ENCODE measurements at regions not wholly inside any gene's neighbourhood (a gene's known extent, or its start where the extent isn't known, plus 50 kb on each side); places are given as distances from the start of the nearest gene placed in this dataset.

DNA sequence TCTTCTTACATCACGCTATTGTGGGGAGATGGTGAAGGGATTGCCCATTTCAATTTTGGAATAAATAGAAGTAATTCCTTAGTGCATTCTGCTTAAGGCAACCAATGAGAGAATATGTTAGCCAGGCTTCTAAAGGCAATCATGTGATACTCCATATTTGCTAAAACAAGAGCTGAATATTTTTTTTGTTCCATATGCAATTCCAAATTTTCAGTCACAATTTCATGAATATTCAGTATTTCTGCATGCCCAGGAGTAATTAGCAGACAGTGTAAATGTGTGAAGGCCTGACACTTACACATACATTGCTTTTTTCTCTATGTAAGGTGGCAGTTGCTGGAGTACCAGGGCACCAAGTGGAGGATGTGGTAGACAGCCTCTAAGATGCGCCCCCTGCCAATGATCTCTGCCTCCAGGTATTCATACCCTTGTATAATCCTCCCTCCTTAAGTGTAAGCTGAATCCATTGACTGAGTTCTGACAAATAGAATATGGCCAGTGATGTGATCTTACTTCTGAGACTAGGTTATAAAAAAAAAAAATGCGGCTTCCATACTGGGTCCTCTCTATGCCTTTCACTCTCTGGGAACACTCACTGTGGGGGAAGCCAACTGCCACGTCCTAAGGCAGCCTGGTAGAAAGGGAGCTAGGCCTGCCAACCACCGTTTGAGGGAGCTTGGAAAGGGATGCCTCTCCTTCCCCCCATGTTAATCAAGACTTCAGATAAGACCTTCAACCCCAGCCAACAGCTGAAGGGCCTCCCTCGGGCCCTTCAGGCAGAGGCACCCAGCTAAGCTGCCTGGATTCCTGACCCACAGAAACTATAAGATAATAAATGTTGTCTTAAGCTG is 62.7 kb upstream of the PTGR2 start:
- intact Hi-C loops (cut with DNase I): loop anchor here (5.0 kb wide), 2 partner anchors 47 to 62 kb away; no protein-coding TSS in a partner anchor
- Histone ChIP-seq H3K9me3 (no peaks in the 10 kb centered on the region), H3K36me3 (no peaks in the 10 kb centered on the region), H3K27ac (peak overlapping the region; percentile 98), H3K27me3 (no peaks in the 10 kb centered on the region), H3K4me1 (peaks cover 58% of the 10 kb centered on the region), H3K4me3 (peak overlapping the region in 1 of 2 donors; percentile 97)
- TF ChIP-seq, protein P1, sequence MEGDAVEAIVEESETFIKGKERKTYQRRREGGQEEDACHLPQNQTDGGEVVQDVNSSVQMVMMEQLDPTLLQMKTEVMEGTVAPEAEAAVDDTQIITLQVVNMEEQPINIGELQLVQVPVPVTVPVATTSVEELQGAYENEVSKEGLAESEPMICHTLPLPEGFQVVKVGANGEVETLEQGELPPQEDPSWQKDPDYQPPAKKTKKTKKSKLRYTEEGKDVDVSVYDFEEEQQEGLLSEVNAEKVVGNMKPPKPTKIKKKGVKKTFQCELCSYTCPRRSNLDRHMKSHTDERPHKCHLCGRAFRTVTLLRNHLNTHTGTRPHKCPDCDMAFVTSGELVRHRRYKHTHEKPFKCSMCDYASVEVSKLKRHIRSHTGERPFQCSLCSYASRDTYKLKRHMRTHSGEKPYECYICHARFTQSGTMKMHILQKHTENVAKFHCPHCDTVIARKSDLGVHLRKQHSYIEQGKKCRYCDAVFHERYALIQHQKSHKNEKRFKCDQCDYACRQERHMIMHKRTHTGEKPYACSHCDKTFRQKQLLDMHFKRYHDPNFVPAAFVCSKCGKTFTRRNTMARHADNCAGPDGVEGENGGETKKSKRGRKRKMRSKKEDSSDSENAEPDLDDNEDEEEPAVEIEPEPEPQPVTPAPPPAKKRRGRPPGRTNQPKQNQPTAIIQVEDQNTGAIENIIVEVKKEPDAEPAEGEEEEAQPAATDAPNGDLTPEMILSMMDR (IDR thresholded peaks at IDR 0.05): no peak
- TF ChIP-seq POLR2A (IDR thresholded peaks at IDR 0.05): no peak
- TF ChIP-seq POLR2AphosphoS5 (IDR thresholded peaks at IDR 0.05; ENCODE audit: insufficient read depth in 1 of 2, low read depth in 1 of 2): no peak
- DNase-seq (ENCODE audit: extremely low spot score in 2 of 2): no peak

DNA sequence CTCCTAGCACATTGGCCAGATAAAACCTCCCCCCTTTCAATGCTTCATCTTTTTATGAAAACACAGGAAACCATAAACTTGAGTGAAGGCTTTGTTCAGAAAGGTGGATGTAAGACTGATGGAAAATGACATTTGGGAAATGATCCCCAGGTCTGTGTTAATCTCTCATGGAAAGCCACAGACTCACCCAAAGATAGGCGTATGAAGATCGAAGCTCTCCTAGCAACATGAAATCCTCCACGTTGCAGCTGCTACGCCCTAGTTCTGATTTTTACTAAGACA is 63.4 kb upstream of the PTGR2 start:
- peak overlapping the region in 1 of 2 donors; percentile 97 for H3K4me3 ChIP-seq
- no peaks in the 10 kb centered on the region for H3K9me3 ChIP-seq
- no peaks in the 10 kb centered on the region for H3K27me3 ChIP-seq
- peaks cover 64% of the 10 kb centered on the region for H3K4me1 ChIP-seq
- peak overlapping the region; percentile 98 for H3K27ac ChIP-seq
- intact Hi-C loops (cut with DNase I): loop anchor here (5.0 kb wide), 2 partner anchors 46 to 61 kb away; no protein-coding TSS in a partner anchor
- H3K36me3 ChIP-seq: no peaks in the 10 kb centered on the region
- DNase-seq (ENCODE audit: extremely low spot score in 2 of 2): no peak
- TF ChIP-seq POLR2A (IDR thresholded peaks at IDR 0.05): no peak
- TF ChIP-seq, protein P1 (IDR thresholded peaks at IDR 0.05): no peak
- no peak for TF ChIP-seq POLR2AphosphoS5 (IDR thresholded peaks at IDR 0.05; ENCODE audit: insufficient read depth in 1 of 2, low read depth in 1 of 2)

DNA sequence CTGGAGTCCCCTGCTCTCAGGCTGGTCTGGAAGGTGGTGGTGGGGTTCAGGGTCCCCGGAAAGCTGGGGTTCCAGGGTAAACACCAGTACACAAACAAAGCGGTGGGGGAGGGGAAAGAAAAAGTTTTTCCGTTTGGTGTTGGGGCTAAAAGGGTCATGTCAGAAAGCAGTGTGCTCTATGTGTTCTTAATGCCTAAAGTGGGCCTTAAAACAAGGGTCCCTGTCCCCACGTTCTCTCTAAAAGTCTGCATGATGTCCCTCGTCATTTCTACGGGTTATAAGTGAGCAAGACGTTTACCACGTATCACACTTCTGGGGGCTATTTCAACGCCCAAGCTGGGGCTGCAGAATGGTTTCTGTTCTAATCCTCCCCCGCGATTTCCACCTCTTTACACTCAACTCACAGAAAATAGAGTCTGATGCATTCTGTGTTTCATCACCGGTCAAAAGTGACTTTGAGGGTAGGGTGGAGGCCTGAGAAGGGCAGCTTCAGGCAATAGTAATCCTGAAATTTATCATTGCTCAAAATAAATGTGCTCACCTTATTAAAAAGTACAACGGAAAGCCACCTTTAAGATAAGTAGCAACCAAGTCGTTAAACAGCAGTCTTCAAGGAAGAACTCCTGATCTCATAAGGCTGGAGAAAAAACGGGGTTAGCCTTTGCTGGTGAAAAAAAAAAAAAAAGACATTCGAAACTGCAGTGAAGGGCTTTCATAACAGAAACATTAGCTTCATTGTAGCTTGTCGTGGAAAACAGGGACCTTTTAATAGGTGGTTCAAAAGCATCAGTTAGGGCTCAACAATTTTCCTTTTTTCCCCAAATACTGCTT is 63.9 kb upstream of the PTGR2 start:
- intact Hi-C loops (cut with DNase I): loop anchor here (2.0 to 5.0 kb wide), 3 partner anchors 29 to 60 kb away; no protein-coding TSS in a partner anchor
- Histone ChIP-seq H3K9me3 (no peaks in the 10 kb centered on the region), H3K4me1 (peaks cover 70% of the 10 kb centered on the region), H3K4me3 (peak overlapping the region; percentile 68 to 97), H3K36me3 (no peaks in the 10 kb centered on the region), H3K27me3 (no peaks in the 10 kb centered on the region), H3K27ac (peak overlapping the region; percentile 98)
- no peak for DNase-seq (ENCODE audit: extremely low spot score in 2 of 2)
- TF ChIP-seq, protein P1 (IDR thresholded peaks at IDR 0.05): no peak
- TF ChIP-seq POLR2A (IDR thresholded peaks at IDR 0.05): no peak
- TF ChIP-seq POLR2AphosphoS5 (IDR thresholded peaks at IDR 0.05; ENCODE audit: insufficient read depth in 1 of 2, low read depth in 1 of 2): peak in 1 of 2 donors; percentile 28

DNA sequence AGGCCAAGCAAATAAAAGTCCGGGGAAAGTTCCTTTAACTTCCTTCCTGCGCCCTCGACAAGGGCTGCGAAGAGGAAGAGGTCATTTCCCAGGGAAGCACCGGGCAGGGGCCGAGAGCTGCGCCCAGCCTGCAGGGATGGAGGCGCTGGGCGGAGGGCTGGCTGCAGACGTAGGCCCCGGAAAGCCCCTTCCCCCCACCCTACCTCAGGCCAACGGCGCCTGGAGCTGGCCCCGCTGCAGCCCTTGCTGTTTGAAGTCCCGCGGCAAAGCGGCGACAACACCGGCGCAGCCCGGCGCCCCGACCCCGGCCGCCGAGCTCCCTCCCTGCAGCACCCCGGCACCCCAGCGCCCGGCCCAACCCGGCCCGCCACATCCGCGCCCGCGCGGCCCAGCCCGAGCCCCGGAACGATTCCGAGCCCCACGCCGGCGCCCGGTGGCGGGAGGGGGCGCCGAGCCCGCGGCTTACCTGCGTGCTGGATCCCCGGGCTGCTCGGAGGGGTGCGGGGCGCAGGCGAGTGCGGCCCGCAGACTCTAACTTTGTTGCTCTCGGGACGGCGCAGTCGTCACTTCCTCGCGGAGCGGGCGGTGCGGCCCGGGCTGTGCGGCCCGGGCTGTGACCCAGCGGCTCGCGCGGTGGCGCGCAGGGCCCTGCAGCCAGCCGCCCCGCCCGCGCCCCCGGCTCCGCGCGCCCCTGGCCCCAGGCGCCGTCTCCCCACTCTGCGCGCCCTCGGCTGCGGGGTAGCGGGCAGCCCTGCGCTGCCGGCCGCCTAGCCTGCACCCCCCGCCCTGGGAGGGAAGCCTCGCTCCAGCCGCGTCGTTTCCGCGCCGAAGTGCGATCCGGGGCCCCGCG is 64.8 kb upstream of the PTGR2 start:
- no peaks in the 10 kb centered on the region for H3K27me3 ChIP-seq
- no peaks in the 10 kb centered on the region for H3K36me3 ChIP-seq
- H3K4me3 ChIP-seq: peak overlapping the region; percentile 68 to 97
- H3K27ac ChIP-seq: peak overlapping the region; percentile 98
- H3K4me1 ChIP-seq: peaks cover 77% of the 10 kb centered on the region
- H3K9me3 ChIP-seq: no peaks in the 10 kb centered on the region
- peak in 1 of 2 donors; percentile 34 for TF ChIP-seq POLR2A (IDR thresholded peaks at IDR 0.05)
- TF ChIP-seq, protein P1 (IDR thresholded peaks at IDR 0.05): no peak
- TF ChIP-seq POLR2AphosphoS5 (IDR thresholded peaks at IDR 0.05; ENCODE audit: insufficient read depth in 1 of 2, low read depth in 1 of 2): no peak
- DNase-seq (ENCODE audit: extremely low spot score in 2 of 2): no peak
- intact Hi-C loops (cut with DNase I): loop anchor here (2.0 to 5.0 kb wide), 3 partner anchors 28 to 60 kb away; no protein-coding TSS in a partner anchor

Data from vagina (tissue), 2 donors.